ENCODE measurements at regions not wholly inside any gene's neighbourhood (a gene's known extent, or its start where the extent isn't known, plus 50 kb on each side); places are given as distances from the start of the nearest gene placed in this dataset.

GRCh38 chrX:25069209-25069608, 53.4 kb upstream of the ARX start:
- no peak for TF ChIP-seq POLR2A (IDR thresholded peaks at IDR 0.05)
- no peak for TF ChIP-seq CTCF (IDR thresholded peaks at IDR 0.05)
